Femur (tissue), 1 donor: ENCODE measurements at regions not wholly inside any gene's neighbourhood (a gene's known extent, or its start where the extent isn't known, plus 50 kb on each side); places are given as distances from the start of the nearest gene placed in this dataset.

Experiments used
- DNase-seq: peaks from one replicate; pipeline ENCODE4 v3.0.0-alpha.2; 2017

DNA sequence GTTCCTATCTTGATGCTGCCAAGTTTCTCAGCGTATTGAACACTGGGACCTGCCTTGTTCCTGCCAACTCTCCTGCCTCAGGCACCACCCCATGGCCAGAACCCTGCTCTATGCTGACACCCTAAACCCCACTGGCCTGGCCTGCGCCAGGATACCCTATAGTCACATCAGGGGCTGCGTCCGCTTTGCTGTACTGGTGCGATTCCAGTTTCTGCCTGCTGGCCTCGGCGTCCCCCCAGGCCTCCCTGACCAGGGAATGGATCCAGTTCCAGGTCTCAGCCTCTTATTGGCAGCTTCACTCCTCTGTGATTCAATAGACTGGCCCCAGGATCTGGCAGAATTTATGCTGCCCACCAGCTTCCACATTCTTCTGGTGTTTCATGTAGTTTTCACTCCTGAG, 55.0 kb downstream of the GPR6 start:
- DNase-seq = no peak

DNA sequence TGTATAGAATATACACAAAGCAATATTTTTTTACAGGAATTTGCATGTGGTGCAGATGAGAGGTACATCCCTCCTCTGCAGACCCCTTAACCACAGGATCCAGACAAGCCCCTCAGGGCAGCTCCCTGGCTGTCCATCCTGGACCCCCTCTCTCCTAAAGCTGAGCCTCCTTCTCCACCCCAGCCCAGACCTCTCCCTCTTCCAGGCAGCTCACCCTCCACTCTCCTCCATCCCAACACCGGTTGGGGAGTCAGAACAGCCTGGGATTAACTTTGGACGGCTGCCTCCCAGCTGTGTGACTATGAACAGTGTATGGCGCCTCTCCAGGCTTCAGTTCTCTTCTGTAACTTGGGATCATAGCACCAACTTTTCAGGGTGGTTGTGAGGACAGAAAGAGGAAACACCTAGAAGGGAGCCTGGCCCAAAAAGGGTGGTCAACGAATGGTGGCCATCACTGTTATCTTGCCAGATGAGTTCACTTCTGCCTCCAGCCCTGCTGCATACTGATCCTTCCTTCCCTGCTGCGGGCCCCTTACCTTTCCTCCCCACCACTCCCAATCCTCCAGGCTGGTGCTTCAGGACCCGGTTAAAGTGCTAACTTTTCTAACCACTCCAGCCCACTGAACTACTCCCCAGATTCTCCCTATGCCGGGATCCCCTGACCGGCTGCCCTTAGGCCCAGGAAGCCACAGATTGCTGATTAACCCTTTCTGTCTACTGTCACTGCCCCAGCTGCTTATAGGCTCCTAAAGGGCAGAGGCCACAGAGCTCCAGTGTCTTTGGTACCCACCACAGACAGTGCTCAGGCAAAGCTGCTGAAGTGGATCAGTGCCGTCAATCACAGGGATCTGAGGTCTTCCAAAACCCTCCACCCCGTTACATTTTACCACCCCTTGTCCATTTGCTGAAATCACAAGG, 55.9 kb downstream of the GPR6 start:
- DNase-seq = no peak

DNA sequence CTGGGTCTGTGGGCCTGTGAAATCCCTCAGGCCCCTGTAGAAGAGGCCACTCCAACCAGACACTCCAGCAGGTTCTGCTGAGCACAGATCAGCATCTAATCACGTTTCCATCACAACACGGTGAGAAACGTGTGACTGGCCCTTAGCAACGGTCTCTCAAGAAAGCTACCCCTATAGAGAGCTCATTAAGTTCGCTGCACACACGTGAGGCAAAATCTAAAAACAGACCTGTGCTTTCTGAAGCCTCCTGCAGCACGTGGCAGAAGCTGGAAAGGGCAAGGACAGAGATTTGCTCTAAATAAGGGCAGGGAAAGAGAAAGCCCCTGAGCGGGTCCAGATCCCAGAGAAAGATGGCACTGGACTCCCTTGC, 56.5 kb downstream of the GPR6 start:
- DNase-seq = no peak

- no peak for DNase-seq
These were observed 57.2 kb downstream of the GPR6 start for GRCh38 chr6:110035321-110035720.

DNA sequence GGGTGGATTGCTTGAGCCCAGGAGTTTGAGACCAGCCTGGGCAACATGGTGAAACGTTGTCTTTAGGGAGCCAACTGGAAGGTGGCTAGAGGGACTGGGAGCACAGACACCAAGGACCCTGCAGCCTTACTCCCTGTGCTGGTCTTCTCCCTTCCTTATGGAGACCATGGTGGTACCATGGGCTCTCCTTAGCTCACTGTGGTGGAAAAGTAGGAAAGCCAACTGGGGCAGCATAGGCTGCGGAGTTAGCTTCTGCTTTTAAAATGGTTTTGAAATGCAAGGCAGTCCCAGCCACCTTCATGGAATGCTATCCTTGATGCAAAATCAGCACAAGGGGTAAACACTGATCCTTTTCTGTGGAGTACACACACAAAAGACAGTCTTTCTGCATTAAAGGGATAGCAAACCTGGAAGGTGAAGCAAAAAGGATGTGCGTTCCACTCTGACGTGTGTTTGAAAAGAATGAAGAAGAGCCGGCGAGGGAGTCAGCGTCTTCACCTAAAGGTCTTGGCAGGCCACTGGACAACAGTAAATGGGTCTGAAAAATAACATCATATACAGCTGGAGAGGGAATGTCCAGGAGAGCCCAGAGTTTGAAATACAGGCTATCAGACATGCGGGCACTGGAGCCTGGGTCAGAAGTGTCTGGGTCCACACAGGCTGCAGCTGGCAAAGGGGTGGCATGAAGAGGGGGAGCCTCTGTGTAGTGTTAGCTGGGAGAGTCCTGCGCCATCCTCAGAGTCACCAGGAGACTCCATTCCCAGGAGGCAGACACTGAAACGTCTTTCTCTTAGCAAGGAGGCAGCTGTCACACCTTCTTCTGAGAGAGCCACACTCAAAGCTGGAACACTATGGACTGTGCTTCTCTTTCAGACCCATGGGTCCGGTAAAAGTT, 58.5 kb downstream of the GPR6 start:
- no peak for DNase-seq

DNA sequence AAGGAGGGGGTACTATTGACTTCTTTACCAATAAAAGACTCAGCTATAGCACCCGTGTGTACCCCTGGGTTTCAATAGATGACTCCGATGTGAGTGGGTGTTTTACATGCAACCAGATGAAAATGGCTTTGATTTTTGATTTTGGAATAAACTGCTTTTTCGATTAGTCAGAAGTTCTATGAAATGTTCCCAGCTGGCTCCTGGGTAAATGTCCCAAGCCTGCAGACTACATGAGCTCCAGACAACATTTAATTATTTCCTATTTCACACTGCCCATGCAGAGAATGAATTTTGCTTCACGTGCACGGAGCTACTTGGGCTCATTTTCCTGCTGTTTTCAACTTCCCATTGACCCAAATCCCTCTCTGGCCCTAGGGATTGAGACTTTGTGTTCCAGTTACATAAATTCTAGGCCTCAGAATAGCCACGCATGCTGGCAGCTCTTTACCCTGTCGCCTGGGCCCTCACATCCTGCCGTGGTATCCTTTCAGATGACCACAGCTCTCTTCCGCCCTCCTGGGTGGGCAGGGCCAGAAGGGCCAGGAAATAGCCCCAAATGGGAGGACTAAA, 59.7 kb downstream of the GPR6 start:
- no peak for DNase-seq

- DNase-seq = peak; percentile 90
These were observed 61.4 kb downstream of the GPR6 start for GRCh38 chr6:110039364-110039980.

GRCh38 chr6:110039981-110040383, 61.9 kb downstream of the GPR6 start:
- peak; percentile 32 for DNase-seq

- no peak for DNase-seq
These were observed 62.6 kb downstream of the GPR6 start for GRCh38 chr6:110040716-110041115.

- no peak for DNase-seq
These were observed 63.0 kb downstream of the GPR6 start for GRCh38 chr6:110041126-110041525.

- DNase-seq = no peak
These were observed 63.7 kb downstream of the GPR6 start for GRCh38 chr6:110041830-110042229.

GRCh38 chr6:110042670-110043296, 64.7 kb downstream of the GPR6 start:
- no peak for DNase-seq

- DNase-seq = no peak
These were observed 65.4 kb downstream of the GPR6 start for GRCh38 chr6:110043366-110043994.

GRCh38 chr6:110044096-110044495, 66.0 kb downstream of the GPR6 start:
- no peak for DNase-seq

- DNase-seq = no peak
These were observed 66.5 kb downstream of the GPR6 start for GRCh38 chr6:110044622-110045021.

DNA sequence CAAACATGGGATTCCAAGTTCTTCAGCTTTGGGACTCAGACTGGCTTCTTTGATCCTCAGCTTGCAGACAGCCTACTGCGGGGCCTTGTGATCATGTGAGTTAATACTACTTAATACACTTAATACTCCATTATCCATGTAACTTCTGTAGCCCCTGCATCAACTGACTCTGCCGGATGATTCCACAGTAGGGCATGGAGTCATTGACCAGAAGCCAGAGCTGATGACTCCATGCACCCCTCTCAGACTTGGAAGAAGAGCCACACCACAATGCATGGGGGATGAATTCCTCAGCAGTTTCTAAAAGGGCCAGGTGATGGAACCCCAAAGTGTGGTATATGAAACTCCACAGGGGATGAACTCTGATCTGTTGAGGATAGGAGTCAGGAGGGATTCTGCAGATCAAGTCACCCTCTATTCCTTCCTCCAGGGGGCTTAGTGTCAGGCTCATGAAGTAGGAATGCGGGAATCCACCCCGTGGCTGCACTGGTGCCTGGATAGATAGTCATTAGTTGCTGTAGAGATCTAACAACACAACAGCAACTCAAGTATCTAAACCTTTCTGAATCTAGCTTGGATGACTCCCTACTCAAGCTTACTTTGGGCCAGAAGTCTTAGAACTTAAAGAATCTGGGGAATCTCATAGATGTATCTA, 70.2 kb downstream of the GPR6 start:
- DNase-seq = no peak

GRCh38 chr6:110049696-110050439, 71.8 kb downstream of the GPR6 start:
- no peak for DNase-seq
